ENCODE measurements at regions not wholly inside any gene's neighbourhood (a gene's known extent, or its start where the extent isn't known, plus 50 kb on each side); places are given as distances from the start of the nearest gene placed in this dataset.
"Not testable (repeated sequence)": the region's sequence is repeated elsewhere in the genome, so short reads cannot be mapped to it uniquely, and the experiment has no call there.

- 100% methylated on average over 2 of the region's 4 CpGs for WGBS (ENCODE audit: insufficient coverage, insufficient read length)
Observed at GRCh38 chr14:21861153-21861552, 187.5 kb upstream of the OR4E1 start.

DNA sequence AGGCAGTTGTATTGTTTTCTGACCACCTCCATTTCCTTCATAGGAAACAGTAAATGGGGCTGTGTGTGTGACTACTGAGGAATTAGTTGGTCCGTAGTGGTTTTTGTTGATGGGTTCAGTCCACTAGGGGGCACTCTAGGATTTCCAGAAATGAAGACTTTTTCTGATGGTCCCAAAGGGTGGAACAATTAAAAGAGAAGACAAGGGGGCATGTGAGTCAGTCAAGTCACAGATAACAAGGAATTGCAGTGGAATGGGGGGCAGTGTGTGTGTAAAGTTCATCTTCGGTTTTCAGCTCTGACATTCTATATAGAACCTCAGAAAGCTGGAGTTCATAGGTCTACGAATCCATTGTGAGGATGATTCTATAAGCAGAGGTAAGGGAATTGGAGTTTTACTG, 186.6 kb upstream of the OR4E1 start:
- H3K4me3 ChIP-seq (ENCODE audit: low read length) = no peak overlapping the region
- no CpG with 5 or more reads among the region's 3 CpGs for WGBS (ENCODE audit: insufficient coverage, insufficient read length)
- no peaks in the 10 kb centered on the region for H3K36me3 ChIP-seq (ENCODE audit: control insufficient read depth, insufficient read depth, low read length)
- H3K27ac ChIP-seq (ENCODE audit: low read length) = no peak overlapping the region
- no peaks in the 10 kb centered on the region for H3K27me3 ChIP-seq (ENCODE audit: control insufficient read depth, insufficient read depth, low read length)
- H3K4me1 ChIP-seq (ENCODE audit: control insufficient read depth, insufficient read depth, low read length) = no peaks in the 10 kb centered on the region
- no peaks in the 10 kb centered on the region for H3K9me3 ChIP-seq (ENCODE audit: control insufficient read depth, insufficient read depth, low read length)
- DNase-seq (ENCODE audit: low read depth, low spot score) = no peak

More at GRCh38 chr14:21861153-21861552, 187.5 kb upstream of the OR4E1 start:
- Histone ChIP-seq H3K27ac (ENCODE audit: low read length) (no peak overlapping the region), H3K4me3 (ENCODE audit: low read length) (no peak overlapping the region), H3K4me1 (ENCODE audit: control insufficient read depth, insufficient read depth, low read length) (no peaks in the 10 kb centered on the region), H3K27me3 (ENCODE audit: control insufficient read depth, insufficient read depth, low read length) (no peaks in the 10 kb centered on the region), H3K9me3 (ENCODE audit: control insufficient read depth, insufficient read depth, low read length) (no peaks in the 10 kb centered on the region), H3K36me3 (ENCODE audit: control insufficient read depth, insufficient read depth, low read length) (no peaks in the 10 kb centered on the region)
- no peak for DNase-seq (ENCODE audit: low read depth, low spot score)

- H3K9me3 ChIP-seq (ENCODE audit: control insufficient read depth, insufficient read depth, low read length) = no peaks in the 10 kb centered on the region
- no peaks in the 10 kb centered on the region for H3K36me3 ChIP-seq (ENCODE audit: control insufficient read depth, insufficient read depth, low read length)
- no peak overlapping the region for H3K4me3 ChIP-seq (ENCODE audit: low read length)
- H3K27ac ChIP-seq (ENCODE audit: low read length) = no peak overlapping the region
- no peak for DNase-seq (ENCODE audit: low read depth, low spot score)
- no peaks in the 10 kb centered on the region for H3K27me3 ChIP-seq (ENCODE audit: control insufficient read depth, insufficient read depth, low read length)
- no peaks in the 10 kb centered on the region for H3K4me1 ChIP-seq (ENCODE audit: control insufficient read depth, insufficient read depth, low read length)
- WGBS (ENCODE audit: insufficient coverage, insufficient read length) = no CpG with 5 or more reads among the region's 3 CpGs
Observed at GRCh38 chr14:21852775-21853174, 179.2 kb upstream of the OR4E1 start.

DNA sequence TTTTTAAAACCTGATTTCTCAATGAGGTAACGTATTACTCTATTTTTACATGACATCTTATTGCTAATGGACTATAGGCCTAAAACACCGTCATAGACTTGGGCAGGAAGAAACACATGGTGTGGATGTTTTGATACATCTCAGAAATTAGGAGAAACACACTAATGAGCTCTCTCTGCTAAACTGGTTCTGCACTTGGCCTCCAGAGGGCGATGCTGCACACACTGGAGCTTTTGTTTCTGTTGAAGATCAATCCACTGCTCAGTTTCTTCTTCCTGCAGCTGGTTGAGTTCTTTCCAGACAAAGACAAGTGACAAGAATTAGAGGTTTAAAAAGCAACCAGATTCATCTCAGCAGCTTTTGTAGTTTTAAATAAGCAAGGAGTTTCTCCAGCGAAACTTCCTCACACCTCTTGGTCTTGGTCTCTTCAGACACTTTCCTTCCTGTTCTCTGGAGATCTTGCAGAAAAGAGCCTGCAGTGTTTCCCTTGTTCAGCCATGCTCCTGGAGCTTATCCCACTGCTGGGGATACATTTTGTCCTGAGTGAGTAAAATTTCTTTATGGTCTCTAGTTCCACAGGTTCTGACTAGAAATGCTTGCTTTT, 178.5 kb upstream of the OR4E1 start:
- Histone ChIP-seq H3K36me3 (ENCODE audit: control insufficient read depth, insufficient read depth, low read length) (no peaks in the 10 kb centered on the region), H3K4me1 (ENCODE audit: control insufficient read depth, insufficient read depth, low read length) (no peaks in the 10 kb centered on the region), H3K4me3 (ENCODE audit: low read length) (no peak overlapping the region), H3K27ac (ENCODE audit: low read length) (no peak overlapping the region), H3K27me3 (ENCODE audit: control insufficient read depth, insufficient read depth, low read length) (no peaks in the 10 kb centered on the region), H3K9me3 (ENCODE audit: control insufficient read depth, insufficient read depth, low read length) (no peaks in the 10 kb centered on the region)
- no CpG with 5 or more reads among the region's 4 CpGs for WGBS (ENCODE audit: insufficient coverage, insufficient read length)
- peak; percentile 54 for DNase-seq (ENCODE audit: low read depth, low spot score)

DNA sequence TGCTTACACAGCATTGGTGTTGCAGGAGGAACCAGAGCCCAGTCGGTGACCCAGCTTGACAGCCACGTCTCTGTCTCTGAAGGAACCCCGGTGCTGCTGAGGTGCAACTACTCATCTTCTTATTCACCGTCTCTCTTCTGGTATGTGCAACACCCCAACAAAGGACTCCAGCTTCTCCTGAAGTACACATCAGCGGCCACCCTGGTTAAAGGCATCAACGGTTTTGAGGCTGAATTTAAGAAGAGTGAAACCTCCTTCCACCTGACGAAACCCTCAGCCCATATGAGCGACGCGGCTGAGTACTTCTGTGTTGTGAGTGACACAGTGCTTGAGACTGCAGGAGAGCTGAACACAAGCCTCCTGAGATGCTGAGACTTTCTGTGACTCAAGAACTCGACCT, 173.3 kb upstream of the OR4E1 start:
- H3K27ac ChIP-seq (ENCODE audit: low read length); H3K4me1 ChIP-seq (ENCODE audit: control insufficient read depth, insufficient read depth, low read length); DNase-seq (ENCODE audit: low read depth, low spot score); H3K27me3 ChIP-seq (ENCODE audit: control insufficient read depth, insufficient read depth, low read length); H3K9me3 ChIP-seq (ENCODE audit: control insufficient read depth, insufficient read depth, low read length); H3K4me3 ChIP-seq (ENCODE audit: low read length); H3K36me3 ChIP-seq (ENCODE audit: control insufficient read depth, insufficient read depth, low read length): not testable (repeated sequence)
- no CpG with 5 or more reads among the region's 11 CpGs for WGBS (ENCODE audit: insufficient coverage, insufficient read length)

- H3K36me3 ChIP-seq (ENCODE audit: control insufficient read depth, insufficient read depth, low read length) = no peaks in the 10 kb centered on the region
- no peak overlapping the region for H3K4me3 ChIP-seq (ENCODE audit: low read length)
- no peak overlapping the region for H3K27ac ChIP-seq (ENCODE audit: low read length)
- WGBS (ENCODE audit: insufficient coverage, insufficient read length) = no CpG with 5 or more reads among the region's 13 CpGs
- DNase-seq (ENCODE audit: low read depth, low spot score) = no peak
- H3K4me1 ChIP-seq (ENCODE audit: control insufficient read depth, insufficient read depth, low read length) = no peaks in the 10 kb centered on the region
- 0 out of 2 replicates have a peak, but pooled peaks cover under 1% of the 10 kb centered on the region for H3K27me3 ChIP-seq (ENCODE audit: control insufficient read depth, insufficient read depth, low read length)
- H3K9me3 ChIP-seq (ENCODE audit: control insufficient read depth, insufficient read depth, low read length) = no peaks in the 10 kb centered on the region
Observed at GRCh38 chr14:21846227-21846885, 172.7 kb upstream of the OR4E1 start.

DNA sequence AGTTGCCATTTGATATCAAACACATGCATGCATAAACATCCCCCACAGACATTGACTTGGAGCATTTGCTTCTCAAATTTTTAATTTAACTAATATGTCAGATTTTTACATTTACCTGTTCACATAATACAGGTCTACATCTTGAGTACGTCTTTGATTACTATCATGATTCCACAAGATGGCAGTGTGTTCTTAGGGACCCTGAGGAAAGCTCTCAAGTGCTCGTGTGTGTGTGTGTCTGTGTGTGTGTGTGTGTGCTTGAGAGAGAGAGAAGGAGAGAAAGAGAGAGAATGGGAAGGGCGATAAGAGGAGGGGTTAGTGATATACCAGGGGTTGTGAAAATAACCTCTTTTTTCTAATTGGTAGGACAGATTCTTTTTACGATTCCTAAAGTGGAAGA, 167.1 kb upstream of the OR4E1 start:
- Histone ChIP-seq H3K9me3 (ENCODE audit: control insufficient read depth, insufficient read depth, low read length) (no peaks in the 10 kb centered on the region), H3K4me3 (ENCODE audit: low read length) (no peak overlapping the region), H3K4me1 (ENCODE audit: control insufficient read depth, insufficient read depth, low read length) (no peaks in the 10 kb centered on the region), H3K27ac (ENCODE audit: low read length) (no peak overlapping the region), H3K27me3 (ENCODE audit: control insufficient read depth, insufficient read depth, low read length) (0 out of 2 replicates have a peak, but pooled peaks cover 2% of the 10 kb centered on the region), H3K36me3 (ENCODE audit: control insufficient read depth, insufficient read depth, low read length) (no peaks in the 10 kb centered on the region)
- no peak for DNase-seq (ENCODE audit: low read depth, low spot score)
- WGBS (ENCODE audit: insufficient coverage, insufficient read length) = 100% methylated on average over 1 of the region's 4 CpGs

DNA sequence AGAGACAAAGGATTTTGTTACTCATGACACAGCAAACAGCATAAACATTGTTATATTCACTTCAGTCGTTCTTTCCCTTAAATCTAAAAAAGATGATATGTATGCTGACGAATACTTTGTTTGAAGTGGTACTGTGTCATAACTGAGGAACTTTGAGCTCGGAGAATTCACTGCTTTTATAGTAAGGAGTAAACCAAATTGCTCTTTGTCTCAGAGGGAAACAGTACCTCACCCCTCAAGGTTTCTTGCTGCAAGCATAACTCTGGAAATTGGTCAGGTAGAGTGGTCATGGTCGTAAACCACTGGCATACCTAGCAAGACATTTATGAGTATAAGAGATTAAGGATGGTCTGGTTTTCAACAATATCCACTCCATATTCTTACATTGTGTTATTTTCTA, 160.2 kb upstream of the OR4E1 start:
- Histone ChIP-seq H3K4me1 (ENCODE audit: control insufficient read depth, insufficient read depth, low read length) (no peaks in the 10 kb centered on the region), H3K27me3 (ENCODE audit: control insufficient read depth, insufficient read depth, low read length) (no peaks in the 10 kb centered on the region), H3K27ac (ENCODE audit: low read length) (no peak overlapping the region), H3K9me3 (ENCODE audit: control insufficient read depth, insufficient read depth, low read length) (no peaks in the 10 kb centered on the region), H3K36me3 (ENCODE audit: control insufficient read depth, insufficient read depth, low read length) (no peaks in the 10 kb centered on the region), H3K4me3 (ENCODE audit: low read length) (no peak overlapping the region)
- no CpG with 5 or more reads among the region's 4 CpGs for WGBS (ENCODE audit: insufficient coverage, insufficient read length)
- DNase-seq (ENCODE audit: low read depth, low spot score) = no peak

DNA sequence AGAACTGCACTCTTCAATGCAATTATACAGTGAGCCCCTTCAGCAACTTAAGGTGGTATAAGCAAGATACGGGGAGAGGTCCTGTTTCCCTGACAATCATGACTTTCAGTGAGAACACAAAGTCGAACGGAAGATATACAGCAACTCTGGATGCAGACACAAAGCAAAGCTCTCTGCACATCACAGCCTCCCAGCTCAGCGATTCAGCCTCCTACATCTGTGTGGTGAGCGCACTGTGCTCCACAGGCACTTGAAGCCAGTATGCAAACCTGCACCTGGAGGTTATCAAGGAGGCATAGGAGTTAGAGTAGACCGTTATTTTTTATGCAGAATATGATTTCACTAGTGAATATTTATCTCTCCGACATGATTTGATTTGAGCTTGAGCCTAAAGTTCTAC, 152.2 kb upstream of the OR4E1 start:
- DNase-seq (ENCODE audit: low read depth, low spot score) = no peak
- WGBS (ENCODE audit: insufficient coverage, insufficient read length) = no CpG with 5 or more reads among the region's 7 CpGs
- H3K36me3 ChIP-seq (ENCODE audit: control insufficient read depth, insufficient read depth, low read length) = no peaks in the 10 kb centered on the region
- no peaks in the 10 kb centered on the region for H3K27me3 ChIP-seq (ENCODE audit: control insufficient read depth, insufficient read depth, low read length)
- no peaks in the 10 kb centered on the region for H3K9me3 ChIP-seq (ENCODE audit: control insufficient read depth, insufficient read depth, low read length)
- H3K27ac ChIP-seq (ENCODE audit: low read length) = no peak overlapping the region
- no peak overlapping the region for H3K4me3 ChIP-seq (ENCODE audit: low read length)
- no peaks in the 10 kb centered on the region for H3K4me1 ChIP-seq (ENCODE audit: control insufficient read depth, insufficient read depth, low read length)

- Histone ChIP-seq H3K4me1 (ENCODE audit: control insufficient read depth, insufficient read depth, low read length) (no peaks in the 10 kb centered on the region), H3K27ac (ENCODE audit: low read length) (no peak overlapping the region), H3K4me3 (ENCODE audit: low read length) (no peak overlapping the region), H3K27me3 (ENCODE audit: control insufficient read depth, insufficient read depth, low read length) (no peaks in the 10 kb centered on the region), H3K9me3 (ENCODE audit: control insufficient read depth, insufficient read depth, low read length) (no peaks in the 10 kb centered on the region), H3K36me3 (ENCODE audit: control insufficient read depth, insufficient read depth, low read length) (no peaks in the 10 kb centered on the region)
- DNase-seq (ENCODE audit: low read depth, low spot score) = peak; percentile 63
- no CpG with 5 or more reads among the region's 4 CpGs for WGBS (ENCODE audit: insufficient coverage, insufficient read length)
Observed at GRCh38 chr14:21825149-21825743, 151.6 kb upstream of the OR4E1 start.

GRCh38 chr14:21822109-21822508, 148.5 kb upstream of the OR4E1 start:
- Histone ChIP-seq H3K27me3 (ENCODE audit: control insufficient read depth, insufficient read depth, low read length) (no peaks in the 10 kb centered on the region), H3K36me3 (ENCODE audit: control insufficient read depth, insufficient read depth, low read length) (no peaks in the 10 kb centered on the region), H3K9me3 (ENCODE audit: control insufficient read depth, insufficient read depth, low read length) (no peaks in the 10 kb centered on the region), H3K4me1 (ENCODE audit: control insufficient read depth, insufficient read depth, low read length) (no peaks in the 10 kb centered on the region), H3K4me3 (ENCODE audit: low read length) (no peak overlapping the region), H3K27ac (ENCODE audit: low read length) (no peak overlapping the region)
- no peak for DNase-seq (ENCODE audit: low read depth, low spot score)

All from iPS DF 6.9 (cell line).